ENCODE measurements at regions not wholly inside any gene's neighbourhood (a gene's known extent, or its start where the extent isn't known, plus 50 kb on each side); places are given as distances from the start of the nearest gene placed in this dataset.

GRCh38 chr12:95605875-95606274, 54.6 kb upstream of the USP44 start (continued):
- TF ChIP-seq, protein P1, sequence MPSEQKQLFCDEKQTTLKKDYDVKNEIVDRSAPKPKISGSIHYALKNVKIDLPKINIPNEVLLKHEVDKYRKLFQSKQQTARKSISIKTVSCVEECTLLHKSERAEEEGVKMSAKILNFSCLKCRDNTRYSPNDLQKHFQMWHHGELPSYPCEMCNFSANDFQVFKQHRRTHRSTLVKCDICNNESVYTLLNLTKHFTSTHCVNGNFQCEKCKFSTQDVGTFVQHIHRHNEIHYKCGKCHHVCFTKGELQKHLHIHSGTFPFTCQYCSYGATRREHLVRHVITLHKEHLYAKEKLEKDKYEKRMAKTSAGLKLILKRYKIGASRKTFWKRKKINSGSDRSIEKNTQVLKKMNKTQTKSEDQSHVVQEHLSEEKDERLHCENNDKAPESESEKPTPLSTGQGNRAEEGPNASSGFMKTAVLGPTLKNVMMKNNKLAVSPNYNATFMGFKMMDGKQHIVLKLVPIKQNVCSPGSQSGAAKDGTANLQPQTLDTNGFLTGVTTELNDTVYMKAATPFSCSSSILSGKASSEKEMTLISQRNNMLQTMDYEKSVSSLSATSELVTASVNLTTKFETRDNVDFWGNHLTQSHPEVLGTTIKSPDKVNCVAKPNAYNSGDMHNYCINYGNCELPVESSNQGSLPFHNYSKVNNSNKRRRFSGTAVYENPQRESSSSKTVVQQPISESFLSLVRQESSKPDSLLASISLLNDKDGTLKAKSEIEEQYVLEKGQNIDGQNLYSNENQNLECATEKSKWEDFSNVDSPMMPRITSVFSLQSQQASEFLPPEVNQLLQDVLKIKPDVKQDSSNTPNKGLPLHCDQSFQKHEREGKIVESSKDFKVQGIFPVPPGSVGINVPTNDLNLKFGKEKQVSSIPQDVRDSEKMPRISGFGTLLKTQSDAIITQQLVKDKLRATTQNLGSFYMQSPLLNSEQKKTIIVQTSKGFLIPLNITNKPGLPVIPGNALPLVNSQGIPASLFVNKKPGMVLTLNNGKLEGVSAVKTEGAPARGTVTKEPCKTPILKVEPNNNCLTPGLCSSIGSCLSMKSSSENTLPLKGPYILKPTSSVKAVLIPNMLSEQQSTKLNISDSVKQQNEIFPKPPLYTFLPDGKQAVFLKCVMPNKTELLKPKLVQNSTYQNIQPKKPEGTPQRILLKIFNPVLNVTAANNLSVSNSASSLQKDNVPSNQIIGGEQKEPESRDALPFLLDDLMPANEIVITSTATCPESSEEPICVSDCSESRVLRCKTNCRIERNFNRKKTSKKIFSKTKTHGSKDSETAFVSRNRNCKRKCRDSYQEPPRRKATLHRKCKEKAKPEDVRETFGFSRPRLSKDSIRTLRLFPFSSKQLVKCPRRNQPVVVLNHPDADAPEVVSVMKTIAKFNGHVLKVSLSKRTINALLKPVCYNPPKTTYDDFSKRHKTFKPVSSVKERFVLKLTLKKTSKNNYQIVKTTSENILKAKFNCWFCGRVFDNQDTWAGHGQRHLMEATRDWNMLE (tag by site-specific recombination; conservative IDR thresholded peaks at IDR 0.05; ENCODE audit: low read depth): no peak
- TF ChIP-seq RBAK (tag by site-specific recombination; IDR thresholded peaks at IDR 0.05) (no peak), ZFP41 (tag by site-specific recombination; IDR thresholded peaks at IDR 0.05; ENCODE audit: borderline replicate concordance) (no peak), GLI4 (tag by site-specific recombination; IDR thresholded peaks at IDR 0.05) (no peak), ZNF48 (tag by site-specific recombination; IDR thresholded peaks at IDR 0.05) (no peak), ZNF366 (tag by site-specific recombination; conservative IDR thresholded peaks at IDR 0.05) (no peak), EGR2 (tag by site-specific recombination; IDR thresholded peaks at IDR 0.05; ENCODE audit: low read depth) (no peak)
- TF ChIP-seq, protein P2, sequence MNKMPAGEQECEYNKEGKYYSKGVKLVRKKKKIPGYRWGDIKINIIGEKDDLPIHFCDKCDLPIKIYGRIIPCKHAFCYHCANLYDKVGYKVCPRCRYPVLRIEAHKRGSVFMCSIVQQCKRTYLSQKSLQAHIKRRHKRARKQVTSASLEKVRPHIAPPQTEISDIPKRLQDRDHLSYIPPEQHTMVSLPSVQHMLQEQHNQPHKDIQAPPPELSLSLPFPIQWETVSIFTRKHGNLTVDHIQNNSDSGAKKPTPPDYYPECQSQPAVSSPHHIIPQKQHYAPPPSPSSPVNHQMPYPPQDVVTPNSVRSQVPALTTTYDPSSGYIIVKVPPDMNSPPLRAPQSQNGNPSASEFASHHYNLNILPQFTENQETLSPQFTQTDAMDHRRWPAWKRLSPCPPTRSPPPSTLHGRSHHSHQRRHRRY (tag by site-specific recombination; IDR thresholded peaks at IDR 0.05): no peak

- CTCF ChIA-PET: interaction anchor here (1.3 kb wide), 1 partner anchor 30 kb away, joined by 3 read pairs; no protein-coding TSS in a partner anchor
- no peak overlapping the region for H3K27ac ChIP-seq (ENCODE audit: extremely low read depth, low read depth, low read length)
- no peaks in the 10 kb centered on the region for H3K9me3 ChIP-seq (ENCODE audit: control insufficient read depth, insufficient read depth, low read depth, low read length)
- no peaks in the 10 kb centered on the region for H3K4me1 ChIP-seq (ENCODE audit: control insufficient read depth, insufficient read depth, low read length)
- H3K4me3 ChIP-seq (ENCODE audit: low read depth, low read length): no peak overlapping the region
- no peaks in the 10 kb centered on the region for H3K36me3 ChIP-seq (ENCODE audit: control insufficient read depth in 2 of 2, insufficient read depth in 1 of 2, low read length in 2 of 2)
- POLR2A ChIA-PET: no interaction called here
- no peak for TF ChIP-seq OSR2 (tag by site-specific recombination; IDR thresholded peaks at IDR 0.05)
- TF ChIP-seq ZNF585B (tag by site-specific recombination; IDR thresholded peaks at IDR 0.05): no peak
- TF ChIP-seq, protein P3, sequence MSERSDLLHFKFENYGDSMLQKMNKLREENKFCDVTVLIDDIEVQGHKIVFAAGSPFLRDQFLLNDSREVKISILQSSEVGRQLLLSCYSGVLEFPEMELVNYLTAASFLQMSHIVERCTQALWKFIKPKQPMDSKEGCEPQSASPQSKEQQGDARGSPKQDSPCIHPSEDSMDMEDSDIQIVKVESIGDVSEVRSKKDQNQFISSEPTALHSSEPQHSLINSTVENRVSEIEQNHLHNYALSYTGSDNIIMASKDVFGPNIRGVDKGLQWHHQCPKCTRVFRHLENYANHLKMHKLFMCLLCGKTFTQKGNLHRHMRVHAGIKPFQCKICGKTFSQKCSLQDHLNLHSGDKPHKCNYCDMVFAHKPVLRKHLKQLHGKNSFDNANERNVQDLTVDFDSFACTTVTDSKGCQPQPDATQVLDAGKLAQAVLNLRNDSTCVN (tag by site-specific recombination; optimal IDR thresholded peaks at IDR 0.05): no peak
- TF ChIP-seq, protein P1 (tag by site-specific recombination; conservative IDR thresholded peaks at IDR 0.05; ENCODE audit: low read depth): no peak
- TF ChIP-seq PRDM1 (tag by site-specific recombination; IDR thresholded peaks at IDR 0.05): peak; percentile 77; the same call in 1 of the 2 replicates
- peak; percentile 88; the same call in 1 of the 2 replicates for TF ChIP-seq TSHZ1 (tag by site-specific recombination; IDR thresholded peaks at IDR 0.05; ENCODE audit: borderline replicate concordance)
- no peak for TF ChIP-seq ZXDB (tag by site-specific recombination; IDR thresholded peaks at IDR 0.05)
- TF ChIP-seq GLI4 (tag by site-specific recombination; IDR thresholded peaks at IDR 0.05): no peak
- no peak for TF ChIP-seq ZNF248 (tag by site-specific recombination; IDR thresholded peaks at IDR 0.05)
- peak; percentile 54; the same call in 1 of the 2 replicates for TF ChIP-seq ZNF366 (tag by site-specific recombination; conservative IDR thresholded peaks at IDR 0.05)
- TF ChIP-seq, protein P4, sequence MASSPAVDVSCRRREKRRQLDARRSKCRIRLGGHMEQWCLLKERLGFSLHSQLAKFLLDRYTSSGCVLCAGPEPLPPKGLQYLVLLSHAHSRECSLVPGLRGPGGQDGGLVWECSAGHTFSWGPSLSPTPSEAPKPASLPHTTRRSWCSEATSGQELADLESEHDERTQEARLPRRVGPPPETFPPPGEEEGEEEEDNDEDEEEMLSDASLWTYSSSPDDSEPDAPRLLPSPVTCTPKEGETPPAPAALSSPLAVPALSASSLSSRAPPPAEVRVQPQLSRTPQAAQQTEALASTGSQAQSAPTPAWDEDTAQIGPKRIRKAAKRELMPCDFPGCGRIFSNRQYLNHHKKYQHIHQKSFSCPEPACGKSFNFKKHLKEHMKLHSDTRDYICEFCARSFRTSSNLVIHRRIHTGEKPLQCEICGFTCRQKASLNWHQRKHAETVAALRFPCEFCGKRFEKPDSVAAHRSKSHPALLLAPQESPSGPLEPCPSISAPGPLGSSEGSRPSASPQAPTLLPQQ (tag by site-specific recombination; IDR thresholded peaks at IDR 0.05): no peak
Measured at GRCh38 chr12:95605087-95605486, 53.8 kb upstream of the USP44 start.

Data from HEK293 (cell line).